OCI-LY3 (cell line): ENCODE measurements at regions not wholly inside any gene's neighbourhood (a gene's known extent, or its start where the extent isn't known, plus 50 kb on each side); places are given as distances from the start of the nearest gene placed in this dataset.

ENCODE experiments used
- CTCF ChIP-seq: fragments of 200-600, 300-600 bp; sonication (generic); IDR thresholded peaks from 2 replicates; pipeline ENCODE4 v1.5.1; 2014; ENCODE audit warnings: antibody characterized with exemption, low read length, low read depth
- EZH2phosphoT487 ChIP-seq: fragments of 200-600 bp; shearing (Covaris generic); IDR thresholded peaks from 2 replicates; pipeline ENCODE4 v1.6.1; 2018; ENCODE audit warnings: antibody characterized with exemption, mixed run types, low read depth

- TF ChIP-seq CTCF (no peak), EZH2phosphoT487 (no peak)
Observed at GRCh38 chr7:124208642-124209041, 175.8 kb upstream of the TMEM229A start.
